ENCODE measurements at regions not wholly inside any gene's neighbourhood (a gene's known extent, or its start where the extent isn't known, plus 50 kb on each side); places are given as distances from the start of the nearest gene placed in this dataset.
A peak's percentile ranks its signal among the peaks of the same experiment; 100 is the strongest.
"Not testable (repeated sequence)": the region's sequence is repeated elsewhere in the genome, so short reads cannot be mapped to it uniquely, and the experiment has no call there.

- DNase-seq: peak; percentile 36
Observed at GRCh38 chr2:236376566-236377244, 112.5 kb upstream of the ASB18 start.

- DNase-seq: no peak
Observed at GRCh38 chr2:236380051-236380612, 115.9 kb upstream of the ASB18 start.

- DNase-seq: not testable (repeated sequence)
Observed at GRCh38 chr2:236381253-236381652, 117.0 kb upstream of the ASB18 start.

- DNase-seq: not testable (repeated sequence)
Observed at GRCh38 chr2:236389284-236390216, 125.3 kb upstream of the ASB18 start.

GRCh38 chr2:236393101-236393500, 128.9 kb upstream of the ASB18 start:
- no peak for DNase-seq

GRCh38 chr2:236393581-236393980, 129.4 kb upstream of the ASB18 start:
- DNase-seq: no peak

GRCh38 chr2:236394571-236394970, 130.4 kb upstream of the ASB18 start:
- no peak for DNase-seq

GRCh38 chr2:236395067-236395466, 130.9 kb upstream of the ASB18 start:
- DNase-seq: no peak

GRCh38 chr2:236396818-236397350, 132.7 kb upstream of the ASB18 start:
- no peak for DNase-seq

- DNase-seq: no peak
Observed at GRCh38 chr2:236397681-236398080, 133.5 kb upstream of the ASB18 start.

GRCh38 chr2:236399409-236399808, 135.2 kb upstream of the ASB18 start:
- DNase-seq: no peak

GRCh38 chr2:236400046-236400574, 135.9 kb upstream of the ASB18 start:
- DNase-seq: no peak

- no peak for DNase-seq
Observed at GRCh38 chr2:236400594-236401360, 136.6 kb upstream of the ASB18 start.

- DNase-seq: no peak
Observed at GRCh38 chr2:236402033-236402790, 138.0 kb upstream of the ASB18 start.

- no peak for DNase-seq
Observed at GRCh38 chr2:236403125-236403524, 138.9 kb upstream of the ASB18 start.

- no peak for DNase-seq
Observed at GRCh38 chr2:236403811-236404210, 139.6 kb upstream of the ASB18 start.

GRCh38 chr2:236404346-236404745, 140.1 kb upstream of the ASB18 start:
- DNase-seq: no peak

- DNase-seq: no peak
Observed at GRCh38 chr2:236405357-236405756, 141.2 kb upstream of the ASB18 start.

- DNase-seq: no peak
Observed at GRCh38 chr2:236408090-236408489, 143.9 kb upstream of the ASB18 start.

- DNase-seq: no peak
Observed at GRCh38 chr2:236408786-236409185, 144.6 kb upstream of the ASB18 start.

- no peak for DNase-seq
Observed at GRCh38 chr2:236415684-236416444, 151.7 kb upstream of the ASB18 start.

Measured in NCI-H748 treated with DMSO at 0.1 percent for 48 hours (cell line).